MM.1S (cell line): ENCODE measurements at regions not wholly inside any gene's neighbourhood (a gene's known extent, or its start where the extent isn't known, plus 50 kb on each side); places are given as distances from the start of the nearest gene placed in this dataset.

Experiments used
- CTCF ChIP-seq: fragments of 300-600 bp; sonication (generic); IDR thresholded peaks from 2 replicates; pipeline ENCODE4 v1.5.1; 2016; ENCODE audit warnings: antibody characterized with exemption, low read length, mixed read lengths
- EZH2 ChIP-seq: fragments of 300-600 bp; sonication (generic); optimal IDR thresholded peaks from 2 replicates; pipeline ENCODE3; 2017; ENCODE audit warnings: low read depth, mild to moderate bottlenecking, antibody characterized with exemption, low read length, mixed read lengths

DNA sequence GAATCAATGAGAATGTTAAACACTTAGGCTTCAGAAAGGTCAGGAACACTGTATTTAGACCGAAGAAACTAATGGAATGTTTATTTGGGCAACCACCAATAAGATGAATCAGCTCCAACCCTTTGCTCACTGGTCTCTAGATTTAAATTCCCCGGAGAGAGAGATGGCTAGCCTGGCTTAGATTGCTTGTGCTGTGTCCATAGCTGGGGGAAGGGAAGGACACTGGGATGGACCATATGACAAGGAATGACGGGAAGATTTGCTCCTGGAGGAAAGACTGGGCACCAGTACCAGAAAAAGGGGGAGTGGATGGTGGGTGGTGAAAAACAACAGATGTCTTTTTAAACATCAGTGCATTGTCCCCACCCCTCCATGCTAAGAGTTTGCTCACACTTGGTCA is 426.6 kb downstream of the DUSP10 start:
- TF ChIP-seq CTCF: no peak
- no peak for TF ChIP-seq EZH2
